HL-60 (cell line): ENCODE measurements at regions not wholly inside any gene's neighbourhood (a gene's known extent, or its start where the extent isn't known, plus 50 kb on each side); places are given as distances from the start of the nearest gene placed in this dataset.

Experiments used
- DNase-seq, 2 experiments: peaks; one replicate each; pipeline ENCODE4 v3.0.0-alpha.2; 2010 to 2020; ENCODE audit warnings: low read depth in 1 of 2, low spot score in 1 of 2
- H3K27ac ChIP-seq: fragments of 250-450 bp; sonication (Bioruptor Pico); replicated peaks from 2 replicates; pipeline ENCODE4 v1.5.1; 2020; ENCODE audit warnings: mild to moderate bottlenecking, moderate library complexity
- H3K27me3 ChIP-seq: fragments of 250-450 bp; sonication (Bioruptor Pico); 2 replicates; pipeline ENCODE4 v1.5.1; 2021; ENCODE audit warnings: mild to moderate bottlenecking, moderate library complexity; ENCODE audit not compliant: insufficient read depth, poor library complexity, severe bottlenecking
- H3K4me3 ChIP-seq: replicated peaks from 2 replicates; pipeline ENCODE4 v1.5.1; 2011; ENCODE audit warnings: mild to moderate bottlenecking, control low read depth, low read length; ENCODE audit not compliant: insufficient read depth
- GABPA ChIP-seq: IDR thresholded peaks from 2 replicates; pipeline ENCODE4 v1.6.1; 2012; ENCODE audit warnings: low read depth
- POLR2AphosphoS5 ChIP-seq: IDR thresholded peaks from 2 replicates; pipeline ENCODE4 v1.6.1; 2012; ENCODE audit warnings: low read depth
- SPI1 ChIP-seq: IDR thresholded peaks from 2 replicates; pipeline ENCODE4 v1.6.1; 2012; ENCODE audit warnings: low read depth, mild to moderate bottlenecking, borderline replicate concordance
- TF ChIP-seq, protein P1 (sequence below): IDR thresholded peaks from one replicate; pipeline ENCODE4 v1.5.1; 2011; ENCODE audit warnings: low read length, control low read depth, inconsistent platforms; ENCODE audit not compliant: insufficient read depth
- TF ChIP-seq, protein P2 (sequence below): IDR thresholded peaks from 2 replicates; pipeline ENCODE4 v1.6.1; 2012; ENCODE audit warnings: low read depth; ENCODE audit not compliant: insufficient replicate concordance

DNA sequence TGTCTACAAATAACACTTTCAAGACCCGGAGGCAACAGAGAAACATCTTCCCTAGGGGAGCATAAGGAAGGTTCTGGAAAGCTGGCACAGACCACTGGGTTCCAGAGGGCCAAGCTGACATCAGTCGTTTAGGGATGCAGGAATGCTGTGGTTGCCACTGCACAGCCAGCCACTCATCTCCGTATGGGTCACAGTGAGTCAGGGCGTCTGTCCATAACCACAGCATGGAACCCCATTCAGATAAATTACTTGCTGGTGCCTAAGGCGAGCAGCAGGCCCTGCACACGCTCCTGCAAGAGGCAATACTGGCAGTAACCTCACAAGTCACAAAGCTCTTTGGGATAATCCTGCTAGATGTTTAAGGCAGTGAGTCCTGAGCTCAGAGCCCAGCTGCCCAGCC lies 140.9 kb upstream of the UBL3 start:
- DNase-seq, result no peak
- Histone ChIP-seq H3K27me3 (no peaks in the 10 kb centered on the region), H3K27ac (no peak overlapping the region), H3K4me3 (no peak overlapping the region)
- TF ChIP-seq, protein P1, sequence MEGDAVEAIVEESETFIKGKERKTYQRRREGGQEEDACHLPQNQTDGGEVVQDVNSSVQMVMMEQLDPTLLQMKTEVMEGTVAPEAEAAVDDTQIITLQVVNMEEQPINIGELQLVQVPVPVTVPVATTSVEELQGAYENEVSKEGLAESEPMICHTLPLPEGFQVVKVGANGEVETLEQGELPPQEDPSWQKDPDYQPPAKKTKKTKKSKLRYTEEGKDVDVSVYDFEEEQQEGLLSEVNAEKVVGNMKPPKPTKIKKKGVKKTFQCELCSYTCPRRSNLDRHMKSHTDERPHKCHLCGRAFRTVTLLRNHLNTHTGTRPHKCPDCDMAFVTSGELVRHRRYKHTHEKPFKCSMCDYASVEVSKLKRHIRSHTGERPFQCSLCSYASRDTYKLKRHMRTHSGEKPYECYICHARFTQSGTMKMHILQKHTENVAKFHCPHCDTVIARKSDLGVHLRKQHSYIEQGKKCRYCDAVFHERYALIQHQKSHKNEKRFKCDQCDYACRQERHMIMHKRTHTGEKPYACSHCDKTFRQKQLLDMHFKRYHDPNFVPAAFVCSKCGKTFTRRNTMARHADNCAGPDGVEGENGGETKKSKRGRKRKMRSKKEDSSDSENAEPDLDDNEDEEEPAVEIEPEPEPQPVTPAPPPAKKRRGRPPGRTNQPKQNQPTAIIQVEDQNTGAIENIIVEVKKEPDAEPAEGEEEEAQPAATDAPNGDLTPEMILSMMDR, result no peak
- TF ChIP-seq GABPA (no peak), SPI1 (no peak), POLR2AphosphoS5 (no peak)
- TF ChIP-seq, protein P2, sequence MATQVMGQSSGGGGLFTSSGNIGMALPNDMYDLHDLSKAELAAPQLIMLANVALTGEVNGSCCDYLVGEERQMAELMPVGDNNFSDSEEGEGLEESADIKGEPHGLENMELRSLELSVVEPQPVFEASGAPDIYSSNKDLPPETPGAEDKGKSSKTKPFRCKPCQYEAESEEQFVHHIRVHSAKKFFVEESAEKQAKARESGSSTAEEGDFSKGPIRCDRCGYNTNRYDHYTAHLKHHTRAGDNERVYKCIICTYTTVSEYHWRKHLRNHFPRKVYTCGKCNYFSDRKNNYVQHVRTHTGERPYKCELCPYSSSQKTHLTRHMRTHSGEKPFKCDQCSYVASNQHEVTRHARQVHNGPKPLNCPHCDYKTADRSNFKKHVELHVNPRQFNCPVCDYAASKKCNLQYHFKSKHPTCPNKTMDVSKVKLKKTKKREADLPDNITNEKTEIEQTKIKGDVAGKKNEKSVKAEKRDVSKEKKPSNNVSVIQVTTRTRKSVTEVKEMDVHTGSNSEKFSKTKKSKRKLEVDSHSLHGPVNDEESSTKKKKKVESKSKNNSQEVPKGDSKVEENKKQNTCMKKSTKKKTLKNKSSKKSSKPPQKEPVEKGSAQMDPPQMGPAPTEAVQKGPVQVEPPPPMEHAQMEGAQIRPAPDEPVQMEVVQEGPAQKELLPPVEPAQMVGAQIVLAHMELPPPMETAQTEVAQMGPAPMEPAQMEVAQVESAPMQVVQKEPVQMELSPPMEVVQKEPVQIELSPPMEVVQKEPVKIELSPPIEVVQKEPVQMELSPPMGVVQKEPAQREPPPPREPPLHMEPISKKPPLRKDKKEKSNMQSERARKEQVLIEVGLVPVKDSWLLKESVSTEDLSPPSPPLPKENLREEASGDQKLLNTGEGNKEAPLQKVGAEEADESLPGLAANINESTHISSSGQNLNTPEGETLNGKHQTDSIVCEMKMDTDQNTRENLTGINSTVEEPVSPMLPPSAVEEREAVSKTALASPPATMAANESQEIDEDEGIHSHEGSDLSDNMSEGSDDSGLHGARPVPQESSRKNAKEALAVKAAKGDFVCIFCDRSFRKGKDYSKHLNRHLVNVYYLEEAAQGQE, result no peak

DNA sequence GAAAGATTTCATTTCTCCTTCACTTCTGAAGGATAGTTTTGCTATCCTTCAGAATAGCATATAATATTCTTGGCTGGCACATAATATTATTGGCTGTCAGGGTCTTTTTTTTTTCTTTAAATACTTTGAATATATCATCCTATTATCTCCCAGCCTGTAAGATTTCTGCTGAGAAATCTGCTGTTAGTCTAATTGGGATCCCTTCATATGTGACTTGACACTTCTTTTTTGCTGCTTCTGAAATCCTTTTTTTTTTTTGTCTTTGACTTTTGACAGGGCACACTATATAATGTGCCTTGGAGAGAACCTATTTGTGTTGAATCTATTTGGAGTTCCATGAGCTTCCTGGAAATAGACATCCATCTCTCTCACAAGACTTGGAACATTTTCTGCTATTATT lies 136.9 kb upstream of the UBL3 start:
- Histone ChIP-seq H3K27ac (no peak overlapping the region), H3K4me3 (no peak overlapping the region), H3K27me3 (no peaks in the 10 kb centered on the region)
- no peak for DNase-seq
- TF ChIP-seq POLR2AphosphoS5, result no peak
- no peak for TF ChIP-seq GABPA
- TF ChIP-seq, protein P1, result no peak
- TF ChIP-seq SPI1, result no peak
- TF ChIP-seq, protein P2, result no peak

DNA sequence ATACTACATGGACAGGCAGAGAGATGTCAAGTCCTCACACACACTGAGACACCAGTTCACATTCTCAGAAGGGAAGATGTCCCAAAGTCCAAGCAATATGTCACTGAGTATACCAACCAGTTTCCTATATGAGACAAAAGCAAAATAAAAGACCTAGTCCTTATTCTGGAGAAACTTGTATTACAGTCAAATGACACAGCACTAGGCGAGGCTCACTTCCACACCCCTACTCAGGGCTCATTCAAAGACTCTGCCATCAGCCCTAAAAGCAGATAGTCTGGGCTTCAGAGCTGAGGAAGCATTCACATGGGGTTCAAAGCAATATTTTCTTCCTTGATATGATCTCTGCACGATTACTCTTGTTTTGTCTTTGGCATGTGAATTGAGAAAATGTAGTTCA lies 129.9 kb upstream of the UBL3 start:
- TF ChIP-seq SPI1, result no peak
- no peak for TF ChIP-seq GABPA
- TF ChIP-seq, protein P1, result no peak
- no peak for TF ChIP-seq POLR2AphosphoS5
- TF ChIP-seq, protein P2, result no peak
- Histone ChIP-seq H3K27ac (no peak overlapping the region), H3K27me3 (no peaks in the 10 kb centered on the region), H3K4me3 (no peak overlapping the region)
- no peak for DNase-seq
